Brain microvascular endothelial cell (primary cell): ENCODE measurements at regions not wholly inside any gene's neighbourhood (a gene's known extent, or its start where the extent isn't known, plus 50 kb on each side); places are given as distances from the start of the nearest gene placed in this dataset.
"Not testable (repeated sequence)": the region's sequence is repeated elsewhere in the genome, so short reads cannot be mapped to it uniquely, and the experiment has no call there.

Experiments used
- DNase-seq: peaks from one replicate; pipeline ENCODE4 v3.0.0-alpha.2; 2020
- H3K27ac ChIP-seq: fragments of 250-450 bp; sonication (Bioruptor Pico); 2 replicates; pipeline ENCODE4 v1.5.1; 2020; ENCODE audit warnings: mild to moderate bottlenecking, moderate library complexity
- H3K27me3 ChIP-seq: fragments of 250-450 bp; sonication (Bioruptor Pico); replicated peaks from 2 replicates; pipeline ENCODE4 v1.5.1; 2020; ENCODE audit warnings: mild to moderate bottlenecking
- H3K36me3 ChIP-seq: fragments of 250-450 bp; sonication (Bioruptor Pico); replicated peaks from 2 replicates; pipeline ENCODE4 v1.5.1; 2020; ENCODE audit warnings: mild to moderate bottlenecking
- H3K4me3 ChIP-seq: 2 replicates; pipeline ENCODE4 v1.5.1; 2011; ENCODE audit warnings: low read depth, mild to moderate bottlenecking, control low read depth, low read length, moderate library complexity
- in situ Hi-C: cut with HindIII; loops from 2 replicates; pipeline ENCODE4 v1.10.0; 2017; ENCODE audit warnings: low sequenced_read_pairs, low pct_ligation_motif_present
- TF ChIP-seq, protein P1 (sequence below): IDR thresholded peaks from 2 replicates; pipeline ENCODE4 v1.5.1; 2011; ENCODE audit warnings: low read depth, mild to moderate bottlenecking, moderate library complexity, low read length, control low read depth, inconsistent platforms; ENCODE audit errors: missing control alignments

DNA sequence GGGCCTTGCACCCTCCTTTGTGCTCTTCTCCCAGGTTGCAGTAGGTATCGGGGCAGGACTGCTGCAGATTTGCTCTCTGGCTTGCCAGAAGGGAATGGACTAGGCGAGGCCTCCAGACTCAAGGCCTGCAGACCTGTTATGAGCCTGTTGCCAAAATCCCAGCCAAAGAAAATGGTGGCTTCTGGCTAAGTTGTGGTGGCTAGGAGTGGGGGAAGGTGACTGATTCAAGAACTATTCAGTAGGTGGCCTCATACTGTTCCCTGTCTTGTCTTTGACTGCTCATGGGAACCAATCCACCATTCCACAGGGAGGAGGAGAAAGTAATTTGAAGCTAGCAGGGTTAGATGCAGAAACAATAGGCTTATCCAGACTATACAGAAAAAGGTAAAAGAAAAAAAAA lies 380.4 kb upstream of the PROK2 start:
- Histone ChIP-seq H3K27ac (no peak overlapping the region), H3K27me3 (no peaks in the 10 kb centered on the region), H3K36me3 (no peaks in the 10 kb centered on the region), H3K4me3 (no peak overlapping the region)
- in situ Hi-C loops = no loop called here
- DNase-seq = no peak
- TF ChIP-seq, protein P1, sequence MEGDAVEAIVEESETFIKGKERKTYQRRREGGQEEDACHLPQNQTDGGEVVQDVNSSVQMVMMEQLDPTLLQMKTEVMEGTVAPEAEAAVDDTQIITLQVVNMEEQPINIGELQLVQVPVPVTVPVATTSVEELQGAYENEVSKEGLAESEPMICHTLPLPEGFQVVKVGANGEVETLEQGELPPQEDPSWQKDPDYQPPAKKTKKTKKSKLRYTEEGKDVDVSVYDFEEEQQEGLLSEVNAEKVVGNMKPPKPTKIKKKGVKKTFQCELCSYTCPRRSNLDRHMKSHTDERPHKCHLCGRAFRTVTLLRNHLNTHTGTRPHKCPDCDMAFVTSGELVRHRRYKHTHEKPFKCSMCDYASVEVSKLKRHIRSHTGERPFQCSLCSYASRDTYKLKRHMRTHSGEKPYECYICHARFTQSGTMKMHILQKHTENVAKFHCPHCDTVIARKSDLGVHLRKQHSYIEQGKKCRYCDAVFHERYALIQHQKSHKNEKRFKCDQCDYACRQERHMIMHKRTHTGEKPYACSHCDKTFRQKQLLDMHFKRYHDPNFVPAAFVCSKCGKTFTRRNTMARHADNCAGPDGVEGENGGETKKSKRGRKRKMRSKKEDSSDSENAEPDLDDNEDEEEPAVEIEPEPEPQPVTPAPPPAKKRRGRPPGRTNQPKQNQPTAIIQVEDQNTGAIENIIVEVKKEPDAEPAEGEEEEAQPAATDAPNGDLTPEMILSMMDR = no peak

DNA sequence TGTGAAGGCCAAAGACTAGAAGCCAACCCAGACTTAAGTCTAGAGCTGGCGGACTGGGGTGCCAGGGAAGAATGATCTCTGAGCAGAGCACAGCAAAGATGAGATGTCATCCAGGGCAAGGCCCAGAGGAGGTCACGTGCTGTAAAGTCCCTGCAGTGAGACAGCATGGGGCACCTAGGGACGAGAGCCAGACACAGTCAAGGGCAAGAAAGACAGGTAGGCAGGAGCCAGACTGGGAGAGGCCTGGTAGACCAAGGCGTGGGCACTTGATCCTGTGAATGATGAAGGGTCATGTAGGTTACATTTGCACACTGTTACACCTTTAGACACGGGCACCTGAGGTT lies 379.7 kb upstream of the PROK2 start:
- in situ Hi-C loops = no loop called here
- H3K36me3 ChIP-seq = no peaks in the 10 kb centered on the region
- TF ChIP-seq, protein P1 = no peak
- no peaks in the 10 kb centered on the region for H3K27me3 ChIP-seq
- no peak for DNase-seq
- H3K27ac ChIP-seq = no peak overlapping the region
- no peak overlapping the region for H3K4me3 ChIP-seq

DNA sequence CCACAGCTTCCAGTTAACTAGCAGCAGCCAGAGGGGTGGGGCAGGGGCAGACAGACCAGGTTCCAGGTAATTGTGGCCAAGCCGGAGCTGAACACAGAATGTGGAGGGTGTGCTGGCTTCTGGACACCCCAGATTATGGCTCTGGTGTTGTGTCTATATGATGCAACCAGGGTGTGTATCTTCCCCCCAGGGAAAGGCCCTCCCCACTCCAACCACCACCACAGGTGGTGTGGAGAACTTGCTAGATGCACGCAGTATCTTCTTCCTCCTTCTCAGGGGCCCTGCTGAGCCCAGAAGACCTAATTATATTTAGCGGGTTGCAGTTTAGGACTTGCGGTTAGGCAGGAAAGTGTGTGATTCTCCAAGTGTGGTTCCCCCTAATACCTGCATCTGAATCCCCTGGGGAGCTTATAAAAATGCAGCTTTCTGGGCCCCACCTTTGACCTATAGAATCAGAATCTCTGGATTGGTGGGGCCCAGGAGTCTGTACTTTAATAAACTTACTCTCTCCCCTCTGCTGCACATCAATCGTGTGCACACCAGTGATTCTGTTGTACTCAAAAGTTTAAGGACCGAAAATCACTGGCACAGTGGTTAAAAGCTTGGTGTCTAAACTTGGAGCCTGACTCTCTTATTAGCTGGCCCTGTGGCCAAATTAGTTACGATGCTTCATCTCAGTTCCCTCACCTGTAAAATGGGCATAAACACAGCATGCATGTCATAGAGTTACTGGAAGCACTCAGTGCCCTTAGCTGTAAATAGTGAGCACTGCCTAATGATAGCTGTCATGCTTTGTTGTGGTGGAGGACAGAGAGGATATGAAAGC lies 379.1 kb upstream of the PROK2 start:
- DNase-seq = no peak
- H3K4me3 ChIP-seq = no peak overlapping the region

DNA sequence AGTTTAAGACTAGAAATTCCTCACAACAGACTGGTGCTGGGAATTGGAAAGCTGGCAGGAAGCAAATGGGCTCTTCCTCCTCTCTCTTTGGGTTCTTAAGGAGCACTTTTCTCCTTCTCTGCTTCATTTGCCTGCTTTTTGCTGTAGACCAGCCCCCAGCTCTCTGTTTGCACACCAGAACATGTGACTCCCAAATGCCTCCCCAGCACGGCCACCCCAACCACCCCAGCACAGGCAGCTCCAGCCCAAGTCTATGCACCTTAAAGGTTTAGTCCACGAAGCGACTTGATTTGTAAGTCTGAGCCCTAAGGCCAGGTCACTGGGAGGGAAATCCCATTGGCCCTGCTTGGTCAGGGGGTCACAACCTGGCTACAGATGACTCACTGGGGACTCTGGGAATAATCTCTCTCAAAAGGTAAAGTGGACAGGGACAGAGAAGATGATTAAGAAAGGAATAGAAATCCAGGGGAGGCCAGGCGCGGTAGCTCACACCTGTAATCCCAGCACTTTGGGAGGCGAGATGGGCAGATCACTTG lies 377.8 kb upstream of the PROK2 start:
- H3K27me3 ChIP-seq = no peaks in the 10 kb centered on the region
- in situ Hi-C loops = no loop called here
- TF ChIP-seq, protein P1 = no peak
- DNase-seq = no peak
- H3K4me3 ChIP-seq = no peak overlapping the region
- no peaks in the 10 kb centered on the region for H3K36me3 ChIP-seq
- H3K27ac ChIP-seq = no peak overlapping the region

More for the DNA sequence above, 379.1 kb upstream of the PROK2 start:
- TF ChIP-seq, protein P1 = no peak
- no peaks in the 10 kb centered on the region for H3K36me3 ChIP-seq
- H3K27me3 ChIP-seq = no peaks in the 10 kb centered on the region
- in situ Hi-C loops = no loop called here
- H3K27ac ChIP-seq = no peak overlapping the region

DNA sequence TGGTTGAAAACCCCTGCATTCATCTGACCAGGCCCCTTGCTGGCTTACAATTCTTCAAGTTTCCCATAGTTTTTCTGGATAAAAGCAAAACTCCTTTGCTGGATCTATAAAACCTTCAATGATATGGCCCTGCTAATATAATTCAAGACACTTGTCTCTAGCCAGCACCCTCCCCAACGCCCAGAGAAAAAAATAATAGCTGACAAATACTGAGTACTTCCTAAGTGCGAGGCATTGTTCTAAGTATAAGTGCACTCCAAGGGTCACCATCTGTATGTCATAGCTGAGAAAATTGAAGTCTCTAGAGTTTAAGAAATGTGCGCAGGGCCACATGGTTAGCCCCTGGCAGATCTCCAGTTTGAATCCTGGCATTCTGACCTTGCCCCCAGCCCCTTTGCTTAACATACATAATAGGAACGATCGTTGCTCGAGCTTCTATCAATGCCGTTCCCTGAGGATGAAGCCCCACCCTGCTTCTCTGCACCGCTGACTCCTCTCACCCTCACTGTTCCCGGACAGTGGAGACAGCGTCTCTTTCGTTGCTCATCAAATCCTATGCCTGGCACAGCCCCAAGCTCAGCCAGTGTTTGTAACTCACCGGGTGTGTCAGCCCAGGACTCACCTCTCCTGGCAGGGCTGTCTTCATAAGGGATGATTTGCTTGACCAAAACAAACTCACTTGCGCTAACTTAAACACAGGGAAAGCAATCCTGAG lies 377.1 kb upstream of the PROK2 start:
- no peaks in the 10 kb centered on the region for H3K27me3 ChIP-seq
- no peak for DNase-seq
- H3K27ac ChIP-seq = no peak overlapping the region
- no peaks in the 10 kb centered on the region for H3K36me3 ChIP-seq
- no peak overlapping the region for H3K4me3 ChIP-seq
- TF ChIP-seq, protein P1 = no peak
- in situ Hi-C loops = no loop called here

DNA sequence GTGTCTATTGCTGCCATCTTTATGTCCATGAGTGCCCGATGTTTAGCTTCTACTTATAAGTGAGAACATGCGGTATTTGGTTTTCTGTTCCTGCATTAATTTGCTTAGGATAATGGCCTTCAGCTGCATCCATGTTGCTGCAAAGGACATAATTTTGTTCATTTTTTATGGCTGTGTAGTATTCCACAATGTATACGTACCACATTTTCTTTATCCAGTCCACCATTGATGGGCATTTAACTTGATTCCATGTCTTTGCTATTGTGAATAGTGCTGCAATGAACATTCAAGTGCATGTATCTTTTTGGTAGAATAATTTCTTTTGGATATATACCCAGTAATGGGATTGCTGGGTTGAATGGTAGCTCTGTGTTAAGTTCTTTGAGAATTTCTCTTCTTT lies 376.3 kb upstream of the PROK2 start:
- H3K36me3 ChIP-seq, DNase-seq, in situ Hi-C loops, H3K27me3 ChIP-seq, H3K27ac ChIP-seq, H3K4me3 ChIP-seq: not testable (repeated sequence)
